ENCODE measurements at regions not wholly inside any gene's neighbourhood (a gene's known extent, or its start where the extent isn't known, plus 50 kb on each side); places are given as distances from the start of the nearest gene placed in this dataset.

DNA sequence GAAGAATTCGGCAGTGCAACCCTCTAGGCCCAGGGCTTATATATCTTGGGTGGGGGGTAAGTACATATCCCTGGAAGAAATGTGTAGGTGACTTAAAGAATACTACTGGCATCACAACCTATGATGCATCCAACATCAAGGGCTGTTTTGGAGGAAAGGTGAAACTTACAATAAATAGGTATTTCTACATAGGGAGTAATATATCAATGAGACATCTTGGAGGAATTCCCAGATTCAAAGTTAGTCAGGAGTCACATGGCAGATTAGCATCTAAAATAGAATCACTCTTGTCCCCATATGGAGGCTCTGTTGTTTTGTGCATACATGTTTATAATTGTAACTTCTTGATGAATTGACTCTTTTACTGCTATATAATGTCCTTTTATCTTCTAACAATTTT, 375.5 kb downstream of the PAX1 start:
- H3K23ac ChIP-seq (ENCODE audit: insufficient read length, low read depth, low read length): no peak overlapping the region
- no peak overlapping the region for H2BK20ac ChIP-seq (ENCODE audit: low read depth, low read length, poor library complexity, severe bottlenecking)
- H4K20me1 ChIP-seq (ENCODE audit: control insufficient read depth, insufficient read depth, insufficient read length): no peaks in the 10 kb centered on the region
- H3K14ac ChIP-seq (ENCODE audit: insufficient read depth, low read length): no peak overlapping the region
- no peak overlapping the region for H2AK5ac ChIP-seq (ENCODE audit: insufficient read length, low read length)
- H3K23me2 ChIP-seq (ENCODE audit: insufficient read length, low read depth, low read length, poor library complexity, severe bottlenecking): no peaks in the 10 kb centered on the region
- DNase-seq: no peak
- no peak overlapping the region for H2BK5ac ChIP-seq (ENCODE audit: insufficient read length, low read length)
- Mint-ChIP-seq H3K27me3 (ENCODE audit: low read depth) (no peaks in the 10 kb centered on the region), H3K4me1 (no peaks in the 10 kb centered on the region), H3K36me3 (ENCODE audit: insufficient read depth in 1 of 3, low read depth in 3 of 3) (no peaks in the 10 kb centered on the region; a peak in 1 of 7 replicates), H3K27ac (no peak overlapping the region), H3K9me3 (peaks cover 11 to 17% of the 10 kb centered on the region in 2 experiments; a peak in 3 of 5 replicates), H3K4me3 (no peak overlapping the region)
- no peak overlapping the region for H3K27ac ChIP-seq (ENCODE audit: insufficient read length, low read depth, low read length)
- H2BK12ac ChIP-seq (ENCODE audit: insufficient read length, low read depth, low read length): no peak overlapping the region
- no peaks in the 10 kb centered on the region for H3K4me1 ChIP-seq (ENCODE audit: insufficient read depth, low read length)
- H3K79me1 ChIP-seq (ENCODE audit: insufficient read depth, low read depth, low read length, poor library complexity, severe bottlenecking): no peaks in the 10 kb centered on the region
- TF ChIP-seq, protein P1, sequence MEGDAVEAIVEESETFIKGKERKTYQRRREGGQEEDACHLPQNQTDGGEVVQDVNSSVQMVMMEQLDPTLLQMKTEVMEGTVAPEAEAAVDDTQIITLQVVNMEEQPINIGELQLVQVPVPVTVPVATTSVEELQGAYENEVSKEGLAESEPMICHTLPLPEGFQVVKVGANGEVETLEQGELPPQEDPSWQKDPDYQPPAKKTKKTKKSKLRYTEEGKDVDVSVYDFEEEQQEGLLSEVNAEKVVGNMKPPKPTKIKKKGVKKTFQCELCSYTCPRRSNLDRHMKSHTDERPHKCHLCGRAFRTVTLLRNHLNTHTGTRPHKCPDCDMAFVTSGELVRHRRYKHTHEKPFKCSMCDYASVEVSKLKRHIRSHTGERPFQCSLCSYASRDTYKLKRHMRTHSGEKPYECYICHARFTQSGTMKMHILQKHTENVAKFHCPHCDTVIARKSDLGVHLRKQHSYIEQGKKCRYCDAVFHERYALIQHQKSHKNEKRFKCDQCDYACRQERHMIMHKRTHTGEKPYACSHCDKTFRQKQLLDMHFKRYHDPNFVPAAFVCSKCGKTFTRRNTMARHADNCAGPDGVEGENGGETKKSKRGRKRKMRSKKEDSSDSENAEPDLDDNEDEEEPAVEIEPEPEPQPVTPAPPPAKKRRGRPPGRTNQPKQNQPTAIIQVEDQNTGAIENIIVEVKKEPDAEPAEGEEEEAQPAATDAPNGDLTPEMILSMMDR (conservative IDR thresholded peaks at IDR 0.05): no peak
- no peaks in the 10 kb centered on the region for H3K9me3 ChIP-seq (ENCODE audit: control insufficient read depth, low read depth, low read length)
- H4K91ac ChIP-seq (ENCODE audit: insufficient read length, low read depth, low read length): no peak overlapping the region
- no peaks in the 10 kb centered on the region for H3K79me2 ChIP-seq (ENCODE audit: insufficient read depth, low read length)
- no peak overlapping the region for H3K9ac ChIP-seq (ENCODE audit: extremely low read depth, insufficient read length, low read length)
- no peak overlapping the region for H3T11ph ChIP-seq (ENCODE audit: low read length)
- no CpG with 5 or more reads among the region's 1 CpG for WGBS (ENCODE audit: extremely low coverage, insufficient read length, low lambda C conversion rate)
- no peak overlapping the region for H2AFZ ChIP-seq (ENCODE audit: low read length)
- H3K18ac ChIP-seq (ENCODE audit: insufficient read length, low read depth, low read length): no peak overlapping the region
- H3K56ac ChIP-seq (ENCODE audit: insufficient read length, low read depth, low read length): no peak overlapping the region
- H3K27me3 ChIP-seq (ENCODE audit: insufficient read depth, low read length): no peaks in the 10 kb centered on the region
- no peak overlapping the region for H4K5ac ChIP-seq (ENCODE audit: insufficient read length, low read depth, low read length)
- no peak overlapping the region for H2BK15ac ChIP-seq (ENCODE audit: low read depth, low read length)
- H2BK120ac ChIP-seq (ENCODE audit: low read depth, low read length, poor library complexity, severe bottlenecking): no peak overlapping the region
- H4K8ac ChIP-seq (replicated peaks; ENCODE audit: insufficient read length, low read depth, low read length): no peak overlapping the region
- H3K4me2 ChIP-seq (ENCODE audit: insufficient read depth, insufficient read length, low read length): no peak overlapping the region
- no peak overlapping the region for H3K4ac ChIP-seq (ENCODE audit: low read depth, low read length)

All from H9 (cell line).